H9 (cell line): ENCODE measurements at regions not wholly inside any gene's neighbourhood (a gene's known extent, or its start where the extent isn't known, plus 50 kb on each side); places are given as distances from the start of the nearest gene placed in this dataset.
A peak's percentile ranks its signal among the peaks of the same experiment; 100 is the strongest.

Source experiments
- DNase-seq: peaks from one replicate; pipeline ENCODE4 v3.0.0-alpha.2; 2017
- H2AFZ ChIP-seq: one replicate; pipeline ENCODE4 v1.6.1; 2013; ENCODE audit warnings: mild to moderate bottlenecking, low read length, control low read depth, moderate library complexity
- H2AK5ac ChIP-seq: 2 replicates; pipeline ENCODE4 v1.6.1; 2013; ENCODE audit warnings: low read length, control low read depth, mixed read lengths; ENCODE audit not compliant: insufficient read length
- H2BK120ac ChIP-seq: one replicate; pipeline ENCODE4 v1.6.1; 2013; ENCODE audit warnings: low read depth, mild to moderate bottlenecking, low read length, control low read depth, inconsistent platforms; ENCODE audit not compliant: poor library complexity, severe bottlenecking
- H2BK12ac ChIP-seq: 2 replicates; pipeline ENCODE4 v1.6.1; 2013; ENCODE audit warnings: low read length, control low read depth, mixed read lengths, low read depth; ENCODE audit not compliant: insufficient read length
- H2BK15ac ChIP-seq: 2 replicates; pipeline ENCODE4 v1.6.1; 2013; ENCODE audit warnings: low read depth, low read length, control low read depth
- H2BK20ac ChIP-seq: one replicate; pipeline ENCODE4 v1.6.1; 2013; ENCODE audit warnings: low read depth, mild to moderate bottlenecking, low read length, control low read depth, inconsistent platforms; ENCODE audit not compliant: poor library complexity, severe bottlenecking
- H2BK5ac ChIP-seq: 2 replicates; pipeline ENCODE4 v1.6.1; 2013; ENCODE audit warnings: low read length, control low read depth, mixed read lengths; ENCODE audit not compliant: insufficient read length
- H3K14ac ChIP-seq: 2 replicates; pipeline ENCODE4 v1.6.1; 2013; ENCODE audit warnings: low read length, control low read depth; ENCODE audit not compliant: insufficient read depth
- H3K18ac ChIP-seq: 2 replicates; pipeline ENCODE4 v1.6.1; 2013; ENCODE audit warnings: low read depth, mild to moderate bottlenecking, mixed read lengths, low read length, control low read depth; ENCODE audit not compliant: insufficient read length
- H3K23ac ChIP-seq: 2 replicates; pipeline ENCODE4 v1.6.1; 2013; ENCODE audit warnings: low read length, control low read depth, mixed read lengths, low read depth; ENCODE audit not compliant: insufficient read length
- H3K23me2 ChIP-seq: 2 replicates; pipeline ENCODE4 v1.6.1; 2013; ENCODE audit warnings: low read depth, mild to moderate bottlenecking, mixed read lengths, low read length, control low read depth; ENCODE audit not compliant: insufficient read length, poor library complexity, severe bottlenecking
- H3K27ac ChIP-seq: 2 replicates; pipeline ENCODE4 v1.5.1; 2013; ENCODE audit warnings: low read length, control low read depth, mixed read lengths, low read depth; ENCODE audit not compliant: insufficient read length
- H3K27me3 ChIP-seq: 2 replicates; pipeline ENCODE4 v1.6.1; 2013; ENCODE audit warnings: low read length, control low read depth, inconsistent platforms; ENCODE audit not compliant: insufficient read depth
- H3K4ac ChIP-seq: 2 replicates; pipeline ENCODE4 v1.6.1; 2013; ENCODE audit warnings: low read depth, mild to moderate bottlenecking, control low read depth, inconsistent platforms, low read length, moderate library complexity
- H3K4me1 ChIP-seq: 2 replicates; pipeline ENCODE4 v1.6.1; 2013; ENCODE audit warnings: low read length, control low read depth, inconsistent platforms; ENCODE audit not compliant: insufficient read depth
- H3K4me2 ChIP-seq: 2 replicates; pipeline ENCODE4 v1.6.1; 2013; ENCODE audit warnings: low read length, control low read depth, mixed read lengths; ENCODE audit not compliant: insufficient read length, insufficient read depth
- H3K56ac ChIP-seq: 2 replicates; pipeline ENCODE4 v1.6.1; 2013; ENCODE audit warnings: low read depth, mild to moderate bottlenecking, mixed read lengths, low read length, control low read depth; ENCODE audit not compliant: insufficient read length
- H3K79me1 ChIP-seq: 2 replicates; pipeline ENCODE4 v1.6.1; 2013; ENCODE audit warnings: low read depth, mild to moderate bottlenecking, moderate library complexity, low read length, control low read depth, inconsistent platforms; ENCODE audit not compliant: insufficient read depth, poor library complexity, severe bottlenecking
- H3K79me2 ChIP-seq: 2 replicates; pipeline ENCODE4 v1.6.1; 2013; ENCODE audit warnings: low read length, control low read depth, inconsistent platforms; ENCODE audit not compliant: insufficient read depth
- H3K9ac ChIP-seq: 2 replicates; pipeline ENCODE4 v1.6.1; 2013; ENCODE audit warnings: low read length, control low read depth, mixed read lengths; ENCODE audit not compliant: insufficient read length; ENCODE audit errors: extremely low read depth
- H3K9me3 ChIP-seq: one replicate; pipeline ENCODE4 v1.6.1; 2013; ENCODE audit warnings: low read depth, low read length, inconsistent platforms; ENCODE audit not compliant: control insufficient read depth
- H3T11ph ChIP-seq: one replicate; pipeline ENCODE4 v1.6.1; 2013; ENCODE audit warnings: mild to moderate bottlenecking, low read length, control low read depth, inconsistent platforms
- H4K20me1 ChIP-seq: one replicate; pipeline ENCODE4 v1.6.1; 2013; ENCODE audit not compliant: control insufficient read depth, insufficient read length, insufficient read depth
- H4K5ac ChIP-seq: 2 replicates; pipeline ENCODE4 v1.6.1; 2013; ENCODE audit warnings: low read depth, mild to moderate bottlenecking, mixed read lengths, low read length, control low read depth; ENCODE audit not compliant: insufficient read length
- H4K8ac ChIP-seq: replicated peaks from 2 replicates; pipeline ENCODE4 v1.6.1; 2013; ENCODE audit warnings: low read length, control low read depth, mixed read lengths, low read depth; ENCODE audit not compliant: insufficient read length
- H4K91ac ChIP-seq: 2 replicates; pipeline ENCODE4 v1.6.1; 2013; ENCODE audit warnings: low read depth, mild to moderate bottlenecking, moderate library complexity, mixed read lengths, low read length, control low read depth; ENCODE audit not compliant: insufficient read length
- H3K27ac Mint-ChIP-seq, 3 experiments: 2 replicates in 2 of 3; 3 replicates in 1 of 3; pipeline ENCODE4 v1.8.0; 2020 to 2021; ENCODE audit warnings: mixed read lengths in 3 of 3, mild to moderate bottlenecking in 1 of 3, moderate library complexity in 1 of 3
- H3K27me3 Mint-ChIP-seq: 2 replicates; pipeline ENCODE4 v1.8.0; 2021; ENCODE audit warnings: low read depth, mild to moderate bottlenecking, moderate library complexity, mixed read lengths
- H3K36me3 Mint-ChIP-seq, 3 experiments: 2 replicates in 2 of 3; 3 replicates in 1 of 3; pipeline ENCODE4 v1.8.0; 2020 to 2021; ENCODE audit warnings: low read depth in 3 of 3, mixed read lengths in 3 of 3; ENCODE audit not compliant: insufficient read depth in 1 of 3
- H3K4me1 Mint-ChIP-seq, 2 experiments: 2 replicates each; pipeline ENCODE4 v1.8.0; 2020; ENCODE audit warnings: mixed read lengths in 2 of 2
- H3K4me3 Mint-ChIP-seq, 2 experiments: 2 replicates in 1 of 2; 3 replicates in 1 of 2; pipeline ENCODE4 v1.8.0; 2020 to 2021; ENCODE audit warnings: mild to moderate bottlenecking in 2 of 2, mixed read lengths in 2 of 2, moderate library complexity in 1 of 2
- H3K9me3 Mint-ChIP-seq, 2 experiments: 2 replicates in 1 of 2; 3 replicates in 1 of 2; pipeline ENCODE4 v1.8.0; 2020; ENCODE audit warnings: mild to moderate bottlenecking in 2 of 2, mixed read lengths in 2 of 2, moderate library complexity in 1 of 2
- CTCF ChIP-seq: fragments of 200-600 bp; sonication (generic); conservative IDR thresholded peaks from 3 replicates; pipeline ENCODE4 v1.8.0; 2021; ENCODE audit warnings: antibody characterized with exemption, mild to moderate bottlenecking
- WGBS: extraction: QIAGEN DNeasy Blood & Tissue Kit; methylation state at CpG from one replicate; pipeline ENCODE4 v1.1.7; 2013; ENCODE audit warnings: missing lambda C conversion rate, low lambda C conversion rate, mixed read lengths; ENCODE audit not compliant: insufficient read length; ENCODE audit errors: extremely low coverage; 5-methylcytosine and 5-hydroxymethylcytosine counted together

- Histone ChIP-seq H4K20me1 (no peaks in the 10 kb centered on the region), H3K79me2 (no peaks in the 10 kb centered on the region), H3K4me1 (peaks cover 5% of the 10 kb centered on the region; the same call in 1 of the 2 replicates), H2BK20ac (no peak overlapping the region), H3K18ac (no peak overlapping the region), H3K14ac (no peak overlapping the region), H2BK5ac (no peak overlapping the region), H4K8ac (no peak overlapping the region), H2AK5ac (no peak overlapping the region), H4K5ac (no peak overlapping the region), H3K27me3 (no peaks in the 10 kb centered on the region), H4K91ac (no peak overlapping the region), H3K9ac (no peak overlapping the region), H2BK15ac (no peak overlapping the region), H3K27ac (no peak overlapping the region), H3K9me3 (no peaks in the 10 kb centered on the region), H2AFZ (no peak overlapping the region), H3K4ac (no peak overlapping the region), H3T11ph (no peak overlapping the region), H2BK120ac (no peak overlapping the region), H3K4me2 (no peak overlapping the region), H3K23me2 (no peaks in the 10 kb centered on the region), H2BK12ac (no peak overlapping the region), H3K56ac (no peak overlapping the region), H3K23ac (no peak overlapping the region), H3K79me1 (no peaks in the 10 kb centered on the region)
- H3K4me1 Mint-ChIP-seq, result peaks cover 24 to 25% of the 10 kb centered on the region in 2 experiments
- DNase-seq, result no peak
- no peak overlapping the region for H3K4me3 Mint-ChIP-seq
- H3K9me3 Mint-ChIP-seq, result peaks cover 8 to 10% of the 10 kb centered on the region in 2 experiments; a peak in 3 of 5 replicates
- H3K36me3 Mint-ChIP-seq, result peaks cover 0 to 4% (median 0%) of the 10 kb centered on the region in 3 experiments; a peak in 2 of 7 replicates
- peak overlapping the region in 1 of 3 experiments; percentile 7; a peak in 1 of 7 replicates for H3K27ac Mint-ChIP-seq
- no peak for TF ChIP-seq CTCF
- H3K27me3 Mint-ChIP-seq, result peaks cover 1% of the 10 kb centered on the region; the same call in 1 of the 2 replicates
- no CpG with 5 or more reads among the region's 3 CpGs for WGBS
These were observed 112.3 kb downstream of the RAB11FIP2 start for GRCh38 chr10:117934477-117934876.
